ENCODE measurements at regions not wholly inside any gene's neighbourhood (a gene's known extent, or its start where the extent isn't known, plus 50 kb on each side); places are given as distances from the start of the nearest gene placed in this dataset.

GRCh38 chr16:7085776-7086175 lies 246.9 kb upstream of the RBFOX1 start:
- Mint-ChIP-seq H3K9me3 (peaks cover 0 to 16% (median 6%) of the 10 kb centered on the region in 8 donors), H3K27ac (no peak overlapping the region), H3K36me3 (no peaks in the 10 kb centered on the region), H3K27me3 (no peaks in the 10 kb centered on the region), H3K4me3 (no peak overlapping the region), H3K4me1 (no peaks in the 10 kb centered on the region)
- H3K36me3 ChIP-seq (ENCODE audit: insufficient read depth, low read length), result no peaks in the 10 kb centered on the region
- DNase-seq, result no peak
- H3K27ac ChIP-seq (ENCODE audit: low read depth, low read length), result no peak overlapping the region
- H3K27me3 ChIP-seq (ENCODE audit: insufficient read depth, low read length), result no peaks in the 10 kb centered on the region
- POLR2A ChIA-PET (ENCODE audit: partially characterized antibody), result no interaction called here
- intact Hi-C loops (cut with micrococcal nuclease), result no loop called here
- no peak overlapping the region for H3K4me3 ChIP-seq (ENCODE audit: low read length in 2 of 2)
- CTCF ChIA-PET (ENCODE audit: partially characterized antibody), result no interaction called here
- no peaks in the 10 kb centered on the region for H3K9me3 ChIP-seq (ENCODE audit: control insufficient read depth in 1 of 2, low read length in 2 of 2)
- no peaks in the 10 kb centered on the region for H3K4me1 ChIP-seq (ENCODE audit: insufficient read depth, low read length)

- H3K9me3 ChIP-seq (ENCODE audit: control insufficient read depth in 1 of 2, low read length in 2 of 2), result no peaks in the 10 kb centered on the region
- CTCF ChIA-PET (ENCODE audit: partially characterized antibody), result no interaction called here
- H3K27ac Mint-ChIP-seq, result no peak overlapping the region
- H3K36me3 Mint-ChIP-seq, result no peaks in the 10 kb centered on the region
- POLR2A ChIA-PET (ENCODE audit: partially characterized antibody), result no interaction called here
- no peaks in the 10 kb centered on the region for H3K27me3 Mint-ChIP-seq
- H3K4me3 ChIP-seq (ENCODE audit: low read length in 2 of 2), result no peak overlapping the region
- H3K27me3 ChIP-seq (ENCODE audit: insufficient read depth, low read length), result no peaks in the 10 kb centered on the region
- intact Hi-C loops (cut with micrococcal nuclease), result no loop called here
- H3K36me3 ChIP-seq (ENCODE audit: insufficient read depth, low read length), result no peaks in the 10 kb centered on the region
- no peaks in the 10 kb centered on the region for H3K4me1 Mint-ChIP-seq
- H3K27ac ChIP-seq (ENCODE audit: low read depth, low read length), result no peak overlapping the region
- no peak for DNase-seq
- peaks cover 3 to 15% (median 10%) of the 10 kb centered on the region in 8 donors for H3K9me3 Mint-ChIP-seq
- no peak overlapping the region for H3K4me3 Mint-ChIP-seq
- H3K4me1 ChIP-seq (ENCODE audit: insufficient read depth, low read length), result no peaks in the 10 kb centered on the region
Measured at GRCh38 chr16:7083096-7083495, 249.5 kb upstream of the RBFOX1 start.

- POLR2A ChIA-PET (ENCODE audit: partially characterized antibody), result no interaction called here
- Mint-ChIP-seq H3K36me3 (no peaks in the 10 kb centered on the region), H3K4me3 (no peak overlapping the region), H3K27me3 (no peaks in the 10 kb centered on the region), H3K9me3 (peaks cover 5 to 26% (median 12%) of the 10 kb centered on the region in 8 donors), H3K4me1 (no peaks in the 10 kb centered on the region), H3K27ac (no peak overlapping the region)
- Histone ChIP-seq H3K27me3 (ENCODE audit: insufficient read depth, low read length) (no peaks in the 10 kb centered on the region), H3K27ac (ENCODE audit: low read depth, low read length) (no peak overlapping the region), H3K4me1 (ENCODE audit: insufficient read depth, low read length) (no peaks in the 10 kb centered on the region), H3K36me3 (ENCODE audit: insufficient read depth, low read length) (no peaks in the 10 kb centered on the region), H3K9me3 (ENCODE audit: control insufficient read depth in 1 of 2, low read length in 2 of 2) (no peaks in the 10 kb centered on the region), H3K4me3 (ENCODE audit: low read length in 2 of 2) (no peak overlapping the region)
- CTCF ChIA-PET (ENCODE audit: partially characterized antibody), result no interaction called here
- intact Hi-C loops (cut with micrococcal nuclease), result no loop called here
- no peak for DNase-seq
Measured at GRCh38 chr16:7077636-7078035, 255.0 kb upstream of the RBFOX1 start.

GRCh38 chr16:7074715-7075114 lies 257.9 kb upstream of the RBFOX1 start:
- Histone ChIP-seq H3K4me1 (ENCODE audit: insufficient read depth, low read length) (no peaks in the 10 kb centered on the region), H3K27me3 (ENCODE audit: insufficient read depth, low read length) (no peaks in the 10 kb centered on the region), H3K27ac (ENCODE audit: low read depth, low read length) (no peak overlapping the region), H3K4me3 (ENCODE audit: low read length in 2 of 2) (no peak overlapping the region), H3K9me3 (ENCODE audit: control insufficient read depth in 1 of 2, low read length in 2 of 2) (no peaks in the 10 kb centered on the region), H3K36me3 (ENCODE audit: insufficient read depth, low read length) (no peaks in the 10 kb centered on the region)
- H3K4me3 Mint-ChIP-seq, result peak overlapping the region in 1 of 8 donors; percentile 9
- DNase-seq, result no peak
- H3K27ac Mint-ChIP-seq, result no peak overlapping the region
- CTCF ChIA-PET (ENCODE audit: partially characterized antibody), result no interaction called here
- intact Hi-C loops (cut with micrococcal nuclease), result no loop called here
- H3K9me3 Mint-ChIP-seq, result peaks cover 11 to 34% (median 14%) of the 10 kb centered on the region in 8 donors
- H3K27me3 Mint-ChIP-seq, result no peaks in the 10 kb centered on the region
- POLR2A ChIA-PET (ENCODE audit: partially characterized antibody), result no interaction called here
- no peaks in the 10 kb centered on the region for H3K36me3 Mint-ChIP-seq
- H3K4me1 Mint-ChIP-seq, result no peaks in the 10 kb centered on the region

- Mint-ChIP-seq H3K9me3 (peaks cover 5 to 38% (median 17%) of the 10 kb centered on the region in 8 donors), H3K4me1 (no peaks in the 10 kb centered on the region)
- POLR2A ChIA-PET (ENCODE audit: partially characterized antibody), result no interaction called here
Measured at GRCh38 chr16:7057458-7057857, 275.2 kb upstream of the RBFOX1 start.

GRCh38 chr16:7055443-7055842 lies 277.2 kb upstream of the RBFOX1 start:
- Mint-ChIP-seq H3K9me3 (peaks cover 2 to 35% (median 15%) of the 10 kb centered on the region in 8 donors), H3K27me3 (no peaks in the 10 kb centered on the region), H3K4me1 (no peaks in the 10 kb centered on the region), H3K36me3 (no peaks in the 10 kb centered on the region), H3K4me3 (no peak overlapping the region), H3K27ac (no peak overlapping the region)
- ChIA-PET POLR2A (ENCODE audit: partially characterized antibody) (no interaction called here), CTCF (ENCODE audit: partially characterized antibody) (no interaction called here)
- DNase-seq, result no peak
- no peaks in the 10 kb centered on the region for H3K36me3 ChIP-seq (ENCODE audit: insufficient read depth, low read length)
- intact Hi-C loops (cut with micrococcal nuclease), result no loop called here
- H3K4me3 ChIP-seq (ENCODE audit: low read length in 2 of 2), result no peak overlapping the region
- H3K27me3 ChIP-seq (ENCODE audit: insufficient read depth, low read length), result no peaks in the 10 kb centered on the region
- H3K4me1 ChIP-seq (ENCODE audit: insufficient read depth, low read length), result no peaks in the 10 kb centered on the region
- peaks cover 0 to 3% of the 10 kb centered on the region in 2 donors for H3K9me3 ChIP-seq (ENCODE audit: control insufficient read depth in 1 of 2, low read length in 2 of 2)
- no peak overlapping the region for H3K27ac ChIP-seq (ENCODE audit: low read depth, low read length)

More at GRCh38 chr16:7057458-7057857, 275.2 kb upstream of the RBFOX1 start:
- intact Hi-C loops (cut with micrococcal nuclease), result no loop called here
- Mint-ChIP-seq H3K36me3 (no peaks in the 10 kb centered on the region), H3K27ac (no peak overlapping the region), H3K27me3 (no peaks in the 10 kb centered on the region), H3K4me3 (no peak overlapping the region)
- Histone ChIP-seq H3K27me3 (ENCODE audit: insufficient read depth, low read length) (no peaks in the 10 kb centered on the region), H3K27ac (ENCODE audit: low read depth, low read length) (no peak overlapping the region), H3K4me3 (ENCODE audit: low read length in 2 of 2) (no peak overlapping the region), H3K36me3 (ENCODE audit: insufficient read depth, low read length) (no peaks in the 10 kb centered on the region), H3K9me3 (ENCODE audit: control insufficient read depth in 1 of 2, low read length in 2 of 2) (peaks cover 0 to 3% of the 10 kb centered on the region in 2 donors), H3K4me1 (ENCODE audit: insufficient read depth, low read length) (no peaks in the 10 kb centered on the region)
- CTCF ChIA-PET (ENCODE audit: partially characterized antibody), result no interaction called here
- DNase-seq, result no peak

GRCh38 chr16:7051591-7052349 lies 280.9 kb upstream of the RBFOX1 start:
- Histone ChIP-seq H3K36me3 (ENCODE audit: insufficient read depth, low read length) (no peaks in the 10 kb centered on the region), H3K27ac (ENCODE audit: low read depth, low read length) (no peak overlapping the region), H3K27me3 (ENCODE audit: insufficient read depth, low read length) (no peaks in the 10 kb centered on the region), H3K9me3 (ENCODE audit: control insufficient read depth in 1 of 2, low read length in 2 of 2) (peaks cover 0 to 3% of the 10 kb centered on the region in 2 donors), H3K4me1 (ENCODE audit: insufficient read depth, low read length) (no peaks in the 10 kb centered on the region), H3K4me3 (ENCODE audit: low read length in 2 of 2) (no peak overlapping the region)
- H3K36me3 Mint-ChIP-seq, result no peaks in the 10 kb centered on the region
- ChIA-PET POLR2A (ENCODE audit: partially characterized antibody) (no interaction called here), CTCF (ENCODE audit: partially characterized antibody) (no interaction called here)
- H3K27me3 Mint-ChIP-seq, result no peaks in the 10 kb centered on the region
- no peak for DNase-seq
- no peak overlapping the region for H3K27ac Mint-ChIP-seq
- intact Hi-C loops (cut with micrococcal nuclease), result no loop called here
- H3K4me1 Mint-ChIP-seq, result no peaks in the 10 kb centered on the region
- no peak overlapping the region for H3K4me3 Mint-ChIP-seq
- peaks cover 0 to 40% (median 27%) of the 10 kb centered on the region in 8 donors for H3K9me3 Mint-ChIP-seq

Data from CD4-positive, alpha-beta memory T cell (primary cell).